ENCODE measurements at regions not wholly inside any gene's neighbourhood (a gene's known extent, or its start where the extent isn't known, plus 50 kb on each side); places are given as distances from the start of the nearest gene placed in this dataset.

DNA sequence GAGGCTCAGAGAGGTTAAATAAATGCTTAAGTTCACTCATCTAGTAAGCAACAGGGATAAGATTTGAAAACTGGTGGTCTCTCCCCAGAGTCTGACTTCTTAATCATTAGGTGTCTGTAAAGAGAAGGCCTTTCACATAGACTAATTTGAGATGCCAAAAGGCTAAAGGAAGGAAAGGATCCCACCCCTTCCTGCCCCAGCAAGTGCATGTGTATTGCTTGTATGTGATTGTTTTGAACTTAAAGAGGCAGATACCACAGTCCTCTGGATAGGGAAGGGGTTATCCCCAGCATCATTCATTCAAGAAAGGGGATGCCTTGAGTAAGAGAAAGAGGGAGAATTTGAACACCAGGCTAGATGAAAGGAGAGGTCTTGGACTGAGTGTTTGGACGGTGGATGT, 192.0 kb downstream of the OGFRL1 start:
- ATAC-seq (ENCODE audit: low read depth) (no peak), DNase-seq (no peak)
- no peaks in the 10 kb centered on the region for H3K4me1 Mint-ChIP-seq
- no peaks in the 10 kb centered on the region for H3K79me2 ChIP-seq (ENCODE audit: control insufficient read depth, insufficient read depth, low read length)
- H3K9me3 ChIP-seq (ENCODE audit: control extremely low read depth in 1 of 3, control insufficient read depth in 2 of 3, insufficient read depth in 1 of 3, low read length in 2 of 3): no peaks in the 10 kb centered on the region
- H3K27ac ChIP-seq (ENCODE audit: low read length in 2 of 2): no peak overlapping the region
- no peaks in the 10 kb centered on the region for H3K9me3 Mint-ChIP-seq (ENCODE audit: insufficient read depth)
- WGBS (ENCODE audit: insufficient coverage): no CpG with 5 or more reads among the region's 1 CpG
- H3K27me3 ChIP-seq (replicated peaks in 1 of 4; ENCODE audit: control extremely low read depth in 1 of 4, control insufficient read depth in 3 of 4, insufficient read depth in 4 of 4, low read length in 3 of 4): no peaks in the 10 kb centered on the region
- no peaks in the 10 kb centered on the region for H3K27me3 Mint-ChIP-seq
- TF ChIP-seq EZH2 (IDR thresholded peaks at IDR 0.05; ENCODE audit: borderline replicate concordance, insufficient read depth, low read depth, low read length, poor library complexity, severe bottlenecking): no peak
- TF ChIP-seq, protein P1, sequence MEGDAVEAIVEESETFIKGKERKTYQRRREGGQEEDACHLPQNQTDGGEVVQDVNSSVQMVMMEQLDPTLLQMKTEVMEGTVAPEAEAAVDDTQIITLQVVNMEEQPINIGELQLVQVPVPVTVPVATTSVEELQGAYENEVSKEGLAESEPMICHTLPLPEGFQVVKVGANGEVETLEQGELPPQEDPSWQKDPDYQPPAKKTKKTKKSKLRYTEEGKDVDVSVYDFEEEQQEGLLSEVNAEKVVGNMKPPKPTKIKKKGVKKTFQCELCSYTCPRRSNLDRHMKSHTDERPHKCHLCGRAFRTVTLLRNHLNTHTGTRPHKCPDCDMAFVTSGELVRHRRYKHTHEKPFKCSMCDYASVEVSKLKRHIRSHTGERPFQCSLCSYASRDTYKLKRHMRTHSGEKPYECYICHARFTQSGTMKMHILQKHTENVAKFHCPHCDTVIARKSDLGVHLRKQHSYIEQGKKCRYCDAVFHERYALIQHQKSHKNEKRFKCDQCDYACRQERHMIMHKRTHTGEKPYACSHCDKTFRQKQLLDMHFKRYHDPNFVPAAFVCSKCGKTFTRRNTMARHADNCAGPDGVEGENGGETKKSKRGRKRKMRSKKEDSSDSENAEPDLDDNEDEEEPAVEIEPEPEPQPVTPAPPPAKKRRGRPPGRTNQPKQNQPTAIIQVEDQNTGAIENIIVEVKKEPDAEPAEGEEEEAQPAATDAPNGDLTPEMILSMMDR (IDR thresholded peaks at IDR 0.05): no peak
- H4K20me1 ChIP-seq (ENCODE audit: control insufficient read depth, insufficient read depth, low read length, poor library complexity, severe bottlenecking): no peaks in the 10 kb centered on the region
- H3K4me3 ChIP-seq (ENCODE audit: control extremely low read depth in 1 of 5, extremely low read depth in 1 of 5, insufficient read depth in 1 of 5, low read depth in 2 of 5, low read length in 4 of 5): no peak overlapping the region
- no peaks in the 10 kb centered on the region for H3K36me3 ChIP-seq (replicated peaks in 1 of 2; ENCODE audit: control extremely low read depth in 1 of 2, control insufficient read depth in 1 of 2, extremely low read depth in 1 of 2, insufficient read depth in 2 of 2, low read length in 1 of 2)
- POLR2A ChIA-PET: no interaction called here
- intact Hi-C loops (cut with micrococcal nuclease): no loop called here
- H3K9ac ChIP-seq (ENCODE audit: low read length): no peak overlapping the region
- H2AFZ ChIP-seq (ENCODE audit: insufficient read depth, low read depth, low read length, poor library complexity, severe bottlenecking): no peak overlapping the region
- no peak overlapping the region for H3K27ac Mint-ChIP-seq
- no peaks in the 10 kb centered on the region for H3K4me1 ChIP-seq (ENCODE audit: control insufficient read depth in 2 of 2, insufficient read depth in 2 of 2, low read length in 2 of 2)
- H3K4me2 ChIP-seq (replicated peaks; ENCODE audit: low read depth, low read length, poor library complexity, severe bottlenecking): no peak overlapping the region
- CTCF ChIA-PET: interaction anchor here (0.6 kb wide), 1 partner anchor 8 kb away, joined by 3 read pairs; no protein-coding TSS in a partner anchor
- no peak overlapping the region for H3K4me3 Mint-ChIP-seq

DNA sequence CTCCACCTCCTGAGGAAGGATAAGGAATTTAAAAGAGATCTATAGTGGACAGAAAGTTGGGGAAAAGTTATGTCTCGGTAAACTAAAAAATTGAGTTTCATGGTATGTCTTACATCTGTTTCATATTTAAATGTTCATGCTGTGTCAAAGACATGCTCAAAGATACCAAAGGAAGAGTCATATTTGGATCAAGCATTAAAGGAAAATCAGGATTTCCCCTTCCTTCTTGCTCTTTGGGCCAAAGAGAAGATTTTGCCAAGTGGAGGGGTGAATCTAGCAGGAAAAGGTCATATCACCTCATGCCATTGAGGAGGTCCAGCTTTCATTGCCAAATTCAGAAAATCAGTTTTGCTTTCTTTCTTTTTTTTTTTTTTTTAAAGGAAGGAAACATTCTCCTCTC, 192.4 kb downstream of the OGFRL1 start:
- POLR2A ChIA-PET: no interaction called here
- intact Hi-C loops (cut with micrococcal nuclease): no loop called here
- H2AFZ ChIP-seq (ENCODE audit: insufficient read depth, low read depth, low read length, poor library complexity, severe bottlenecking): no peak overlapping the region

More for the DNA sequence above, 192.4 kb downstream of the OGFRL1 start:
- no peaks in the 10 kb centered on the region for H3K9me3 ChIP-seq (ENCODE audit: control extremely low read depth in 1 of 3, control insufficient read depth in 2 of 3, insufficient read depth in 1 of 3, low read length in 2 of 3)
- no peaks in the 10 kb centered on the region for H3K4me1 ChIP-seq (ENCODE audit: control insufficient read depth in 2 of 2, insufficient read depth in 2 of 2, low read length in 2 of 2)
- DNase-seq (no peak), ATAC-seq (ENCODE audit: low read depth) (no peak)
- H3K27me3 ChIP-seq (replicated peaks in 1 of 4; ENCODE audit: control extremely low read depth in 1 of 4, control insufficient read depth in 3 of 4, insufficient read depth in 4 of 4, low read length in 3 of 4): no peaks in the 10 kb centered on the region
- WGBS (ENCODE audit: insufficient coverage): no CpG with 5 or more reads among the region's 1 CpG
- Mint-ChIP-seq H3K4me1 (no peaks in the 10 kb centered on the region), H3K9me3 (ENCODE audit: insufficient read depth) (no peaks in the 10 kb centered on the region), H3K27ac (no peak overlapping the region), H3K4me3 (no peak overlapping the region), H3K27me3 (no peaks in the 10 kb centered on the region)
- no peaks in the 10 kb centered on the region for H4K20me1 ChIP-seq (ENCODE audit: control insufficient read depth, insufficient read depth, low read length, poor library complexity, severe bottlenecking)
- no peaks in the 10 kb centered on the region for H3K36me3 ChIP-seq (replicated peaks in 1 of 2; ENCODE audit: control extremely low read depth in 1 of 2, control insufficient read depth in 1 of 2, extremely low read depth in 1 of 2, insufficient read depth in 2 of 2, low read length in 1 of 2)
- CTCF ChIA-PET: interaction anchor here (0.6 to 1.4 kb wide), 3 partner anchors 8 to 51 kb away, joined by 3 read pairs; no protein-coding TSS in a partner anchor
- no peak overlapping the region for H3K27ac ChIP-seq (ENCODE audit: low read length in 2 of 2)
- H3K4me2 ChIP-seq (replicated peaks; ENCODE audit: low read depth, low read length, poor library complexity, severe bottlenecking): no peak overlapping the region
- H3K79me2 ChIP-seq (ENCODE audit: control insufficient read depth, insufficient read depth, low read length): no peaks in the 10 kb centered on the region
- H3K9ac ChIP-seq (ENCODE audit: low read length): no peak overlapping the region
- no peak overlapping the region for H3K4me3 ChIP-seq (ENCODE audit: control extremely low read depth in 1 of 5, extremely low read depth in 1 of 5, insufficient read depth in 1 of 5, low read depth in 2 of 5, low read length in 4 of 5)
- TF ChIP-seq EZH2 (IDR thresholded peaks at IDR 0.05; ENCODE audit: borderline replicate concordance, insufficient read depth, low read depth, low read length, poor library complexity, severe bottlenecking): no peak
- TF ChIP-seq, protein P1 (IDR thresholded peaks at IDR 0.05): no peak
